ENCODE measurements at regions not wholly inside any gene's neighbourhood (a gene's known extent, or its start where the extent isn't known, plus 50 kb on each side); places are given as distances from the start of the nearest gene placed in this dataset.

- Histone ChIP-seq H3K4me1 (ENCODE audit: control insufficient read depth in 2 of 2, insufficient read depth in 2 of 2, low read length in 2 of 2) (no peaks in the 10 kb centered on the region), H3K36me3 (ENCODE audit: control insufficient read depth in 2 of 2, insufficient read depth in 2 of 2, low read length in 2 of 2) (no peaks in the 10 kb centered on the region), H3K9me3 (ENCODE audit: control insufficient read depth in 2 of 2, low read length in 2 of 2) (no peaks in the 10 kb centered on the region), H3K27me3 (ENCODE audit: control insufficient read depth in 2 of 2, insufficient read depth in 2 of 2, low read length in 2 of 2) (no peaks in the 10 kb centered on the region), H3K27ac (ENCODE audit: low read depth in 2 of 2, low read length in 2 of 2) (no peak overlapping the region), H3K9ac (ENCODE audit: low read depth in 1 of 2, low read length in 2 of 2) (no peak overlapping the region), H3K4me3 (ENCODE audit: low read length in 2 of 2) (no peak overlapping the region)
These were observed 77.2 kb upstream of the PTPRZ1 start for GRCh38 chr7:121795736-121796135.

GRCh38 chr7:121793716-121794115 lies 79.2 kb upstream of the PTPRZ1 start:
- no peaks in the 10 kb centered on the region for H3K36me3 ChIP-seq (ENCODE audit: control insufficient read depth in 2 of 2, insufficient read depth in 2 of 2, low read length in 2 of 2)
- no peaks in the 10 kb centered on the region for H3K4me1 ChIP-seq (ENCODE audit: control insufficient read depth in 2 of 2, insufficient read depth in 2 of 2, low read length in 2 of 2)
- H3K9me3 ChIP-seq (ENCODE audit: control insufficient read depth in 2 of 2, low read length in 2 of 2): no peaks in the 10 kb centered on the region
- H3K27ac ChIP-seq (ENCODE audit: low read depth in 2 of 2, low read length in 2 of 2): no peak overlapping the region
- no peaks in the 10 kb centered on the region for H3K27me3 ChIP-seq (ENCODE audit: control insufficient read depth in 2 of 2, insufficient read depth in 2 of 2, low read length in 2 of 2)
- H3K9ac ChIP-seq (ENCODE audit: low read depth in 1 of 2, low read length in 2 of 2): no peak overlapping the region
- no peak overlapping the region for H3K4me3 ChIP-seq (ENCODE audit: low read length in 2 of 2)

GRCh38 chr7:121777672-121778071 lies 95.3 kb upstream of the PTPRZ1 start:
- no peaks in the 10 kb centered on the region for H3K27me3 ChIP-seq (ENCODE audit: control insufficient read depth in 2 of 2, insufficient read depth in 2 of 2, low read length in 2 of 2)
- no peaks in the 10 kb centered on the region for H3K36me3 ChIP-seq (ENCODE audit: control insufficient read depth in 2 of 2, insufficient read depth in 2 of 2, low read length in 2 of 2)
- H3K27ac ChIP-seq (ENCODE audit: low read depth in 2 of 2, low read length in 2 of 2): no peak overlapping the region
- H3K4me3 ChIP-seq (ENCODE audit: low read length in 2 of 2): no peak overlapping the region
- H3K9ac ChIP-seq (ENCODE audit: low read depth in 1 of 2, low read length in 2 of 2): no peak overlapping the region
- no peaks in the 10 kb centered on the region for H3K9me3 ChIP-seq (ENCODE audit: control insufficient read depth in 2 of 2, low read length in 2 of 2)
- H3K4me1 ChIP-seq (ENCODE audit: control insufficient read depth in 2 of 2, insufficient read depth in 2 of 2, low read length in 2 of 2): no peaks in the 10 kb centered on the region

- no peaks in the 10 kb centered on the region for H3K4me1 ChIP-seq (ENCODE audit: control insufficient read depth in 2 of 2, insufficient read depth in 2 of 2, low read length in 2 of 2)
- no peak overlapping the region for H3K27ac ChIP-seq (ENCODE audit: low read depth in 2 of 2, low read length in 2 of 2)
- H3K9me3 ChIP-seq (ENCODE audit: control insufficient read depth in 2 of 2, low read length in 2 of 2): no peaks in the 10 kb centered on the region
- H3K27me3 ChIP-seq (ENCODE audit: control insufficient read depth in 2 of 2, insufficient read depth in 2 of 2, low read length in 2 of 2): no peaks in the 10 kb centered on the region
- H3K4me3 ChIP-seq (ENCODE audit: low read length in 2 of 2): no peak overlapping the region
- no peaks in the 10 kb centered on the region for H3K36me3 ChIP-seq (ENCODE audit: control insufficient read depth in 2 of 2, insufficient read depth in 2 of 2, low read length in 2 of 2)
- no peak overlapping the region for H3K9ac ChIP-seq (ENCODE audit: low read depth in 1 of 2, low read length in 2 of 2)
These were observed 98.4 kb upstream of the PTPRZ1 start for GRCh38 chr7:121774563-121774962.

- Histone ChIP-seq H3K27me3 (ENCODE audit: control insufficient read depth in 2 of 2, insufficient read depth in 2 of 2, low read length in 2 of 2) (no peaks in the 10 kb centered on the region), H3K9me3 (ENCODE audit: control insufficient read depth in 2 of 2, low read length in 2 of 2) (no peaks in the 10 kb centered on the region), H3K4me1 (ENCODE audit: control insufficient read depth in 2 of 2, insufficient read depth in 2 of 2, low read length in 2 of 2) (no peaks in the 10 kb centered on the region), H3K9ac (ENCODE audit: low read depth in 1 of 2, low read length in 2 of 2) (no peak overlapping the region), H3K4me3 (ENCODE audit: low read length in 2 of 2) (no peak overlapping the region), H3K27ac (ENCODE audit: low read depth in 2 of 2, low read length in 2 of 2) (no peak overlapping the region), H3K36me3 (ENCODE audit: control insufficient read depth in 2 of 2, insufficient read depth in 2 of 2, low read length in 2 of 2) (no peaks in the 10 kb centered on the region)
These were observed 106.3 kb upstream of the PTPRZ1 start for GRCh38 chr7:121766676-121767075.

GRCh38 chr7:121761399-121761798 lies 111.6 kb upstream of the PTPRZ1 start:
- Histone ChIP-seq H3K4me1 (ENCODE audit: control insufficient read depth in 2 of 2, insufficient read depth in 2 of 2, low read length in 2 of 2) (no peaks in the 10 kb centered on the region), H3K9me3 (ENCODE audit: control insufficient read depth in 2 of 2, low read length in 2 of 2) (no peaks in the 10 kb centered on the region), H3K36me3 (ENCODE audit: control insufficient read depth in 2 of 2, insufficient read depth in 2 of 2, low read length in 2 of 2) (no peaks in the 10 kb centered on the region), H3K4me3 (ENCODE audit: low read length in 2 of 2) (no peak overlapping the region), H3K27me3 (ENCODE audit: control insufficient read depth in 2 of 2, insufficient read depth in 2 of 2, low read length in 2 of 2) (no peaks in the 10 kb centered on the region), H3K9ac (ENCODE audit: low read depth in 1 of 2, low read length in 2 of 2) (no peak overlapping the region), H3K27ac (ENCODE audit: low read depth in 2 of 2, low read length in 2 of 2) (no peak overlapping the region)

- H3K9me3 ChIP-seq (ENCODE audit: control insufficient read depth in 2 of 2, low read length in 2 of 2): no peaks in the 10 kb centered on the region
- H3K9ac ChIP-seq (ENCODE audit: low read depth in 1 of 2, low read length in 2 of 2): no peak overlapping the region
- H3K27ac ChIP-seq (ENCODE audit: low read depth in 2 of 2, low read length in 2 of 2): no peak overlapping the region
- no peaks in the 10 kb centered on the region for H3K4me1 ChIP-seq (ENCODE audit: control insufficient read depth in 2 of 2, insufficient read depth in 2 of 2, low read length in 2 of 2)
- H3K4me3 ChIP-seq (ENCODE audit: low read length in 2 of 2): no peak overlapping the region
- no peaks in the 10 kb centered on the region for H3K27me3 ChIP-seq (ENCODE audit: control insufficient read depth in 2 of 2, insufficient read depth in 2 of 2, low read length in 2 of 2)
- no peaks in the 10 kb centered on the region for H3K36me3 ChIP-seq (ENCODE audit: control insufficient read depth in 2 of 2, insufficient read depth in 2 of 2, low read length in 2 of 2)
These were observed 117.0 kb upstream of the PTPRZ1 start for GRCh38 chr7:121755818-121756552.

GRCh38 chr7:121755286-121755685 lies 117.7 kb upstream of the PTPRZ1 start:
- Histone ChIP-seq H3K9ac (ENCODE audit: low read depth in 1 of 2, low read length in 2 of 2) (no peak overlapping the region), H3K9me3 (ENCODE audit: control insufficient read depth in 2 of 2, low read length in 2 of 2) (no peaks in the 10 kb centered on the region), H3K27ac (ENCODE audit: low read depth in 2 of 2, low read length in 2 of 2) (no peak overlapping the region), H3K4me1 (ENCODE audit: control insufficient read depth in 2 of 2, insufficient read depth in 2 of 2, low read length in 2 of 2) (no peaks in the 10 kb centered on the region), H3K27me3 (ENCODE audit: control insufficient read depth in 2 of 2, insufficient read depth in 2 of 2, low read length in 2 of 2) (no peaks in the 10 kb centered on the region), H3K36me3 (ENCODE audit: control insufficient read depth in 2 of 2, insufficient read depth in 2 of 2, low read length in 2 of 2) (no peaks in the 10 kb centered on the region), H3K4me3 (ENCODE audit: low read length in 2 of 2) (no peak overlapping the region)

GRCh38 chr7:121753944-121754343 lies 119.0 kb upstream of the PTPRZ1 start:
- H3K4me1 ChIP-seq (ENCODE audit: control insufficient read depth in 2 of 2, insufficient read depth in 2 of 2, low read length in 2 of 2): no peaks in the 10 kb centered on the region
- H3K4me3 ChIP-seq (ENCODE audit: low read length in 2 of 2): no peak overlapping the region
- H3K9me3 ChIP-seq (ENCODE audit: control insufficient read depth in 2 of 2, low read length in 2 of 2): no peaks in the 10 kb centered on the region
- no peak overlapping the region for H3K9ac ChIP-seq (ENCODE audit: low read depth in 1 of 2, low read length in 2 of 2)
- H3K27ac ChIP-seq (ENCODE audit: low read depth in 2 of 2, low read length in 2 of 2): no peak overlapping the region
- H3K27me3 ChIP-seq (ENCODE audit: control insufficient read depth in 2 of 2, insufficient read depth in 2 of 2, low read length in 2 of 2): no peaks in the 10 kb centered on the region
- no peaks in the 10 kb centered on the region for H3K36me3 ChIP-seq (ENCODE audit: control insufficient read depth in 2 of 2, insufficient read depth in 2 of 2, low read length in 2 of 2)

- H3K36me3 ChIP-seq (ENCODE audit: control insufficient read depth in 2 of 2, insufficient read depth in 2 of 2, low read length in 2 of 2): no peaks in the 10 kb centered on the region
- no peak overlapping the region for H3K9ac ChIP-seq (ENCODE audit: low read depth in 1 of 2, low read length in 2 of 2)
- no peaks in the 10 kb centered on the region for H3K27me3 ChIP-seq (ENCODE audit: control insufficient read depth in 2 of 2, insufficient read depth in 2 of 2, low read length in 2 of 2)
- no peaks in the 10 kb centered on the region for H3K9me3 ChIP-seq (ENCODE audit: control insufficient read depth in 2 of 2, low read length in 2 of 2)
- H3K27ac ChIP-seq (ENCODE audit: low read depth in 2 of 2, low read length in 2 of 2): no peak overlapping the region
- no peak overlapping the region for H3K4me3 ChIP-seq (ENCODE audit: low read length in 2 of 2)
- no peaks in the 10 kb centered on the region for H3K4me1 ChIP-seq (ENCODE audit: control insufficient read depth in 2 of 2, insufficient read depth in 2 of 2, low read length in 2 of 2)
These were observed 120.3 kb upstream of the PTPRZ1 start for GRCh38 chr7:121752706-121753105.

- Histone ChIP-seq H3K36me3 (ENCODE audit: control insufficient read depth in 2 of 2, insufficient read depth in 2 of 2, low read length in 2 of 2) (no peaks in the 10 kb centered on the region), H3K4me3 (ENCODE audit: low read length in 2 of 2) (no peak overlapping the region), H3K27me3 (ENCODE audit: control insufficient read depth in 2 of 2, insufficient read depth in 2 of 2, low read length in 2 of 2) (no peaks in the 10 kb centered on the region), H3K9me3 (ENCODE audit: control insufficient read depth in 2 of 2, low read length in 2 of 2) (no peaks in the 10 kb centered on the region), H3K27ac (ENCODE audit: low read depth in 2 of 2, low read length in 2 of 2) (no peak overlapping the region), H3K4me1 (ENCODE audit: control insufficient read depth in 2 of 2, insufficient read depth in 2 of 2, low read length in 2 of 2) (no peaks in the 10 kb centered on the region), H3K9ac (ENCODE audit: low read depth in 1 of 2, low read length in 2 of 2) (no peak overlapping the region)
These were observed 124.4 kb upstream of the PTPRZ1 start for GRCh38 chr7:121748546-121748945.
